ENCODE measurements at regions not wholly inside any gene's neighbourhood (a gene's known extent, or its start where the extent isn't known, plus 50 kb on each side); places are given as distances from the start of the nearest gene placed in this dataset.

GRCh38 chr3:63069806-63070475, 194.7 kb upstream of the CADPS start (continued):
- TF ChIP-seq E2F1 (CRISPR knock-in tag; IDR thresholded peaks at IDR 0.05) (no peak), SMAD4 (CRISPR knock-in tag; IDR thresholded peaks at IDR 0.05) (no peak), CREM (CRISPR knock-in tag; IDR thresholded peaks at IDR 0.05) (no peak), TCF7 (CRISPR knock-in tag; IDR thresholded peaks at IDR 0.05; ENCODE audit: low read depth) (no peak), PRDM15 (CRISPR knock-in tag; IDR thresholded peaks at IDR 0.05) (no peak), ZBTB21 (CRISPR knock-in tag; IDR thresholded peaks at IDR 0.05; ENCODE audit: borderline replicate concordance) (no peak), ZNF532 (CRISPR knock-in tag; IDR thresholded peaks at IDR 0.05; ENCODE audit: borderline replicate concordance) (no peak), RORB (CRISPR knock-in tag; IDR thresholded peaks at IDR 0.05) (no peak), OVOL2 (CRISPR knock-in tag; IDR thresholded peaks at IDR 0.05; ENCODE audit: borderline replicate concordance) (no peak), HMGXB4 (CRISPR knock-in tag; IDR thresholded peaks at IDR 0.05) (no peak)

- Mint-ChIP-seq H3K27me3 (ENCODE audit: low read depth) (no peaks in the 10 kb centered on the region), H3K4me3 (no peak overlapping the region), H3K27ac (no peak overlapping the region), H3K4me1 (peaks cover 10% of the 10 kb centered on the region), H3K9me3 (no peaks in the 10 kb centered on the region), H3K36me3 (no peaks in the 10 kb centered on the region)
- ChIA-PET CTCF (interaction anchor here (2.0 kb wide), 1 partner anchor 26 kb away, joined by 9 read pairs; no protein-coding TSS in a partner anchor), POLR2A (no interaction called here)
- DNase-seq (ENCODE audit: low spot score) (no peak), ATAC-seq (no peak)
- TF ChIP-seq AFF4 (CRISPR knock-in tag; IDR thresholded peaks at IDR 0.05; ENCODE audit: borderline replicate concordance) (no peak), USF1 (CRISPR knock-in tag; IDR thresholded peaks at IDR 0.05) (no peak), CTCF (IDR thresholded peaks at IDR 0.05) (no peak), PREB (CRISPR knock-in tag; IDR thresholded peaks at IDR 0.05; ENCODE audit: borderline replicate concordance) (no peak), TEAD4 (CRISPR knock-in tag; IDR thresholded peaks at IDR 0.05) (no peak), JUN (CRISPR knock-in tag; IDR thresholded peaks at IDR 0.05) (no peak)
These were observed 195.2 kb upstream of the CADPS start for GRCh38 chr3:63070476-63070810.
